Spinal cord (tissue), 9 donors: ENCODE measurements at regions not wholly inside any gene's neighbourhood (a gene's known extent, or its start where the extent isn't known, plus 50 kb on each side); places are given as distances from the start of the nearest gene placed in this dataset.
A peak's percentile ranks its signal among the peaks of the same experiment; 100 is the strongest.

Experiments used
- DNase-seq, 6 donors: peaks; one replicate each; pipeline versions ENCODE4 v3.0.0 to v3.0.0-alpha.2; 2013 to 2015; ENCODE audit warnings: low spot score in 6 of 6, low read depth in 4 of 6
- H3K27ac ChIP-seq: one replicate; pipeline ENCODE4 v1.5.1; 2013; ENCODE audit warnings: low read depth, low read length, control low read depth
- H3K27me3 ChIP-seq: one replicate; pipeline ENCODE4 v1.6.1; 2013; ENCODE audit warnings: low read length; ENCODE audit not compliant: control insufficient read depth, insufficient read depth
- H3K36me3 ChIP-seq: one replicate; pipeline ENCODE4 v1.6.1; 2013; ENCODE audit warnings: low read length; ENCODE audit not compliant: control insufficient read depth, insufficient read depth
- H3K4me1 ChIP-seq: one replicate; pipeline ENCODE4 v1.6.1; 2013; ENCODE audit warnings: low read length; ENCODE audit not compliant: control insufficient read depth, insufficient read depth
- H3K4me3 ChIP-seq: one replicate; pipeline ENCODE4 v1.5.1; 2013; ENCODE audit warnings: low read depth, low read length, control low read depth
- H3K9me3 ChIP-seq: one replicate; pipeline ENCODE4 v1.6.1; 2013; ENCODE audit warnings: low read length; ENCODE audit not compliant: control insufficient read depth, insufficient read depth
- WGBS: methylation state at CpG from one replicate; pipeline ENCODE4 v1.1.5; 2013; ENCODE audit warnings: missing lambda C conversion rate; ENCODE audit not compliant: insufficient coverage; 5-methylcytosine and 5-hydroxymethylcytosine counted together
- donor health status: healthy.

DNA sequence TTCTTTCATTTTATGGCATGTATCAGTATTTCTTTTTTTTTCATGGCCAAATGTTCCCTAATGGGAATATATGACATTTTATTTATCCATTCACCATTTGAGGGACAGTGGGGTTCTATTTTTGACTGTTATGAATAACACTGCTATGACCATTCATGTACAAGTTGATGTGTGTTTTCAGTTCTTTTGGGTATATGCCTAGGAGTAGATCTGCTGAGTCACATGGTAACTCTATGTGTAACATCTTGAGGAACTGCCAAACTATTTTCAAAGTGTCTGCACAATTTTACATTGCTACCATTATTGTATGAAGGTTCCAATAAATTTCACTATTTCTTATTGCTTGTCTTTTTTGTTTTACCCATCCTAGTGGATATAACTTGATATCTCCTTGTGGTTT, 223.0 kb downstream of the TANC2 start:
- H3K27me3 ChIP-seq: no peaks in the 10 kb centered on the region
- no peak overlapping the region for H3K4me3 ChIP-seq
- H3K27ac ChIP-seq: no peak overlapping the region
- H3K4me1 ChIP-seq: no peaks in the 10 kb centered on the region
- no peaks in the 10 kb centered on the region for H3K9me3 ChIP-seq
- H3K36me3 ChIP-seq: no peaks in the 10 kb centered on the region
- no peak for DNase-seq

DNA sequence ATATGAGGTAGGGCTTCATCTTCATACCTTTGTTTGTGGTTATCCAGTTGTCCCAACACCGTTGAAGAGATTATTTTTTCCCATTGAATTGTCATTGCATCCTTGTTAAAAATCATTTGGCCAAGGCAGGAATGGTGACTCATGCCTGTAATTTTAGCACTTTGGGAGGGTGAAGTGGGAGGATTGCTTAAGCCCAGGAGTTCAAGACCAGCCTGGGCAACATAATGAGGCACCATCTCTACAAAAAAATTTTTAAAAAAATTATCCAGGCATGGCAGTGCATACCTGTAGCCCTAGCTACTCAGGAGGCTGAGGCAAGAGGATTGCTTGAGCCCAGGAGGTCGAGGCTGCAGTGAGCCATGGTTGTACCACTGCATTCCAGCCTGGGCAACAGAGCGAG, 223.9 kb downstream of the TANC2 start:
- Histone ChIP-seq H3K36me3 (no peaks in the 10 kb centered on the region), H3K4me3 (no peak overlapping the region), H3K4me1 (no peaks in the 10 kb centered on the region), H3K9me3 (no peaks in the 10 kb centered on the region), H3K27ac (no peak overlapping the region), H3K27me3 (no peaks in the 10 kb centered on the region)
- 100% methylated on average over 2 of the region's 3 CpGs for WGBS
- DNase-seq: no peak

DNA sequence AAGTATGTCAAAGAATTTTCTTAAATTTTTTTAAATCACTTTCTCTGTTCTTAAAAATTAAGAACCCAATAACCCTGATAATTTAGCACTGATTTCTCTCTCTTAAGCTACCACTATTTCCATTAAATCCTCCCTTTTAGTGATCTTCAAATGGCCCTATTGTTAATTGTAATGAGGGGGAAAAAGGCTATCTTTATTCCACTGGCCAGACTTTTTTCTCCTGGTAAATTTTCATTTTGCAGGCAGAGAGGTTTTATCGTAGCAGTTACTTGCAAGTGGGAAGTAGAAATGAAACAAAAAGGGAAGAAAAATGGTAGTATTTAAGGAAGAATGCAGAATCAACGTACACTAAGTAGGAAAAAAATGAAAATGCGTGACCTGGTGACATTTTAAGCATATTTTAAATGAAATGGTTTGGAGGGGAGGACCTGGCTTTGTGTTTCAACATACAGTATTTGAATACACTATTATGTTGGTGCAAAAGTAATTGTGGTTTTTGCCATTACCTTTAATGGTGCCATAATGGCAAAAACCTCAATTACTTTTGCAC, 224.9 kb downstream of the TANC2 start:
- no peaks in the 10 kb centered on the region for H3K4me1 ChIP-seq
- H3K36me3 ChIP-seq: peaks cover 5% of the 10 kb centered on the region
- peak in 1 of 6 donors; percentile 21 for DNase-seq
- H3K27ac ChIP-seq: no peak overlapping the region
- no peaks in the 10 kb centered on the region for H3K9me3 ChIP-seq
- no peaks in the 10 kb centered on the region for H3K27me3 ChIP-seq
- no peak overlapping the region for H3K4me3 ChIP-seq
- WGBS: 40% methylated on average over 1 of the region's 3 CpGs

- Histone ChIP-seq H3K4me1 (no peaks in the 10 kb centered on the region), H3K27ac (no peak overlapping the region), H3K9me3 (no peaks in the 10 kb centered on the region), H3K36me3 (peaks cover 5% of the 10 kb centered on the region), H3K4me3 (no peak overlapping the region), H3K27me3 (no peaks in the 10 kb centered on the region)
- DNase-seq: no peak
- 88% methylated on average over 3 of the region's 8 CpGs for WGBS
These were observed 225.6 kb downstream of the TANC2 start for GRCh38 chr17:63191610-63192009.

GRCh38 chr17:63193827-63194226, 227.8 kb downstream of the TANC2 start:
- Histone ChIP-seq H3K27me3 (no peaks in the 10 kb centered on the region), H3K4me3 (no peak overlapping the region), H3K9me3 (no peaks in the 10 kb centered on the region), H3K27ac (no peak overlapping the region), H3K4me1 (no peaks in the 10 kb centered on the region), H3K36me3 (peaks cover 5% of the 10 kb centered on the region)
- no peak for DNase-seq
- WGBS: 83% methylated on average over 1 of the region's 1 CpG

GRCh38 chr17:63196772-63197335, 230.8 kb downstream of the TANC2 start:
- WGBS: no CpG with 5 or more reads among the region's 1 CpG
- no peak for DNase-seq
- no peak overlapping the region for H3K27ac ChIP-seq

DNA sequence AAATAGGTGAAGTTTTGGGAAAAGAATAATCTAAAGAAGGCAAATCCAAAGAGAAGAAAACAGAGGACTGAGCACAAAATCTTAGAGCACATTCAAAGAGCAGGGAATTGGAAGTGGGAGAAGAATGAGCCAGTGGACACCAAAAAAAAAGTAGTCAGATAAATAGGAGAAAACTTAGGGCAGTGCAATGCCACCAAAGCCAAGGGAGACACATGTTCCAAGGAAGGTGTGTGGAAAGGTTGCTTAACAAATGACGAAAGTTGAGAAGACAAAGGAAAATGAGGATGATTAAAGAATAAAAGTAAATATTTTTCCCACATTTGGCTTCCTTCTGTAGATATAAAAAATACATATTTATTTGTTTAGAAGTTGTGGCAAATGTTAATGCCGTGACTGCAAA, 237.6 kb downstream of the TANC2 start:
- Histone ChIP-seq H3K27ac (no peak overlapping the region), H3K4me1 (no peaks in the 10 kb centered on the region), H3K9me3 (peaks cover 11% of the 10 kb centered on the region), H3K27me3 (no peaks in the 10 kb centered on the region), H3K4me3 (no peak overlapping the region), H3K36me3 (peaks cover 2% of the 10 kb centered on the region)
- no peak for DNase-seq
- no CpG with 5 or more reads among the region's 2 CpGs for WGBS

More at GRCh38 chr17:63196772-63197335, 230.8 kb downstream of the TANC2 start:
- no peak overlapping the region for H3K4me3 ChIP-seq
- no peaks in the 10 kb centered on the region for H3K27me3 ChIP-seq
- peaks cover 5% of the 10 kb centered on the region for H3K36me3 ChIP-seq
- no peaks in the 10 kb centered on the region for H3K9me3 ChIP-seq
- no peaks in the 10 kb centered on the region for H3K4me1 ChIP-seq

DNA sequence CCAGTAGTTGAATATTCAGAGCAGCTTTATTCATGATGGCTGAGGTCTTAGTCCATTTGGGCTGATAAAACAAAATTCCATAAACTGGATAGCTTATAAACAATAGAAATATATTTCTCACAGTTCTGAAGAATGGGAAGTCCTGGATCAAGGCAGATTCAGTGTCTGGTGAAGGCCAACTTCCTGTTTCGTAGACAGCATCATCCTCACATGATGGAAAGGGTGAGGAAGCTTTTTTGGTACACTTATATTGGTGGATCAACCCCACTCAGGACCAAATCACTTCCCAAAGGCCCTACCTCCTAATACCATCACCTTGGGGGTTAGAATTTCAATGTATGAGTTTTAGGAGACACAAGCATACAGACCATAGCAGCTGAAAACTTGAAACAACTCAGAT, 224.2 kb downstream of the CYB561 start:
- H3K27me3 ChIP-seq: no peaks in the 10 kb centered on the region
- H3K4me1 ChIP-seq: no peaks in the 10 kb centered on the region
- no peaks in the 10 kb centered on the region for H3K36me3 ChIP-seq
- no CpG with 5 or more reads among the region's 1 CpG for WGBS
- no peak overlapping the region for H3K4me3 ChIP-seq
- H3K9me3 ChIP-seq: no peaks in the 10 kb centered on the region
- DNase-seq: no peak
- no peak overlapping the region for H3K27ac ChIP-seq

GRCh38 chr17:63222655-63223054, 223.5 kb downstream of the CYB561 start:
- no peaks in the 10 kb centered on the region for H3K36me3 ChIP-seq
- H3K9me3 ChIP-seq: no peaks in the 10 kb centered on the region
- no peaks in the 10 kb centered on the region for H3K27me3 ChIP-seq
- no peak for DNase-seq
- WGBS: no CpG with 5 or more reads among the region's 1 CpG
- H3K27ac ChIP-seq: no peak overlapping the region
- H3K4me3 ChIP-seq: no peak overlapping the region
- no peaks in the 10 kb centered on the region for H3K4me1 ChIP-seq

DNA sequence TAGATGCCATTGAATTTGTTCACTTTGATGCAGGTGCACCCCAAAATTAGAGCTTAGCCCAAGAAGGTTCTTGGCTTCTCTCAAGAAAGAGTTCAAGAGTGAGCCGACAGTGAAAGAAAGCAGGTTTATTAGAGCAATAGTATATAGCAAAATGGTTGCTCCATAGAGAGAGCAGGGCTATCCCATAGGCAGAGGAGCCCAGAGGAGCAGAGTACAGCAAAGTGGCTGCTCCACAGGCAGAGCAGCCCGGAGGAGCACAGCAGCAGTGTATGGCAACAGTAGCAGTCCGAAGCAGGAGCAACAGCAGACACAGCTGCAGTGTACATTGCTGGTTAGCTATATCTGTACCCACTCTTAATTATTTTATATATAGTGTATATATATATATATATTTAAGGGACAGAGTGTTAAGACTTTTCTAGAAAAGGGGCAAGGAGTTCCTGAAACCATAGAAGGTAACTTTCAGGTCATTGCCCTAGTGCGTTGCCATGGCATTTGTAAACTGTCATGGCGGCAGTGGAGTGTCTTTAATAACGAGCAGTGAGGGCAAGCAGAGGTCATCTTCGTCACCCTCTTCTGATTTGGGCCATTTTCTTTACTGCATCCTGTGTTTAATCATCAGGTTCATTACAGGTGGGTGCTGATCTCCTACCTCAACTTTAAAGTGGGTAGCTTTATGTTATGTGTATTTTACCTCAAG, 222.7 kb downstream of the CYB561 start:
- 80% methylated on average over 5 of the region's 7 CpGs for WGBS

More for the DNA sequence above, 222.7 kb downstream of the CYB561 start:
- Histone ChIP-seq H3K36me3 (no peaks in the 10 kb centered on the region), H3K4me1 (no peaks in the 10 kb centered on the region), H3K9me3 (no peaks in the 10 kb centered on the region), H3K27me3 (no peaks in the 10 kb centered on the region), H3K27ac (no peak overlapping the region), H3K4me3 (no peak overlapping the region)
- no peak for DNase-seq
